AG10803 (cell line): ENCODE measurements at regions not wholly inside any gene's neighbourhood (a gene's known extent, or its start where the extent isn't known, plus 50 kb on each side); places are given as distances from the start of the nearest gene placed in this dataset.

Source experiments
- DNase-seq: peaks from one replicate; pipeline ENCODE4 v3.0.0; 2010; ENCODE audit warnings: low read depth
- H3K4me3 ChIP-seq: 2 replicates; pipeline ENCODE4 v1.5.1; 2011; ENCODE audit warnings: mild to moderate bottlenecking, low read length, control low read depth
- TF ChIP-seq, protein P1 (sequence below): conservative IDR thresholded peaks from 2 replicates; pipeline ENCODE4 v1.5.1; 2011; ENCODE audit warnings: mild to moderate bottlenecking, low read length, control low read depth, inconsistent platforms

DNA sequence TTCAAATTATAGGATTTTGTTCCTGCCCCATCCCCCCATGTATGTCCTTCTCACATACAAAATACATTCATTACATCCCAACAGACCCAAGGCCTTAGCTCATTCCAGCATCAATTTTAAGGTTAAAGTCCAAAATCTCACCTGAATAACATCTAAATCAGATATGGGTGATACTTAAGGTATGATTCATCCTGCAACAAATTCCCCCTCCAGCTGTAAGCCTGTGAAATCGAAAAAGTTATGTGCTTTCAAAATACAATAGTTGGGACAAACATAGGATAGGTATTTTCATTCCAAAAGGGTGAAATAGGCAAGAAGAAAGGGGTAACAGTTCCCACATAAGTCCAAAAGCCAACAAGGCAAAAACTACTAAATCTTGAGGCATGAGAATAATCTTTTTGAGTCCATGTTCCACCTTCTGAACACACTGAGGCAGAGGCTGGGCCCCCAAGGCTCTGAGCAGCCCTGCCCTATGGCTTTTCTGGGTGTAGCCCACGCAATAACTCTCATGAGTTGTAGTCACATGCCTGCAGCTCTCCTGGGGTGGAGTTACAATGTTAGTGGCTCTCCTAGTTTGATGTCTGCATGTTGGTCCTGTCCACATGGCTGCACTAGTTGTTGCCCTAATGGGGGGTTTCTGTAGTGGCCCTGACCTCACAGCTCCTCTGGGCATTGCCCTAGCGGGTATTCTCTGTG lies 243.9 kb upstream of the SMARCA2 start:
- no peak overlapping the region for H3K4me3 ChIP-seq
- DNase-seq = no peak
- TF ChIP-seq, protein P1, sequence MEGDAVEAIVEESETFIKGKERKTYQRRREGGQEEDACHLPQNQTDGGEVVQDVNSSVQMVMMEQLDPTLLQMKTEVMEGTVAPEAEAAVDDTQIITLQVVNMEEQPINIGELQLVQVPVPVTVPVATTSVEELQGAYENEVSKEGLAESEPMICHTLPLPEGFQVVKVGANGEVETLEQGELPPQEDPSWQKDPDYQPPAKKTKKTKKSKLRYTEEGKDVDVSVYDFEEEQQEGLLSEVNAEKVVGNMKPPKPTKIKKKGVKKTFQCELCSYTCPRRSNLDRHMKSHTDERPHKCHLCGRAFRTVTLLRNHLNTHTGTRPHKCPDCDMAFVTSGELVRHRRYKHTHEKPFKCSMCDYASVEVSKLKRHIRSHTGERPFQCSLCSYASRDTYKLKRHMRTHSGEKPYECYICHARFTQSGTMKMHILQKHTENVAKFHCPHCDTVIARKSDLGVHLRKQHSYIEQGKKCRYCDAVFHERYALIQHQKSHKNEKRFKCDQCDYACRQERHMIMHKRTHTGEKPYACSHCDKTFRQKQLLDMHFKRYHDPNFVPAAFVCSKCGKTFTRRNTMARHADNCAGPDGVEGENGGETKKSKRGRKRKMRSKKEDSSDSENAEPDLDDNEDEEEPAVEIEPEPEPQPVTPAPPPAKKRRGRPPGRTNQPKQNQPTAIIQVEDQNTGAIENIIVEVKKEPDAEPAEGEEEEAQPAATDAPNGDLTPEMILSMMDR = no peak

DNA sequence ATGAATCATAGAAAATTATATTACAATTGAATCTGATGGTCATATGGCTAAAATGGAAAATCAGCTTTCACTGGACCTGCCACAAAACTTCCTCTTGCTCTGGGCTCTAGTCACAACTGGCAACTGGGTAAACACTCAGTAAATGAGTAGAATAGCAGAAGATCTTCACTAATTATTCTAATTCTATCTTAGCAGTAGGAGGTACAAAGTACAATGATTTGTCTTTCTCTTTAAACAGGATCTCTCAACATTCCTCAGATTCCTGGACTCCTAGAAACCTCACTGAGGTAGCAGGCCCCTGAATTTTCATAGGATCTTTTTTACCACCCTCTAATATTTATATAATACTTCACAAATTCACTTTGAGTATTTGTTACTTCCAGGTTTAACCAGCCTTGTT lies 239.9 kb upstream of the SMARCA2 start:
- H3K4me3 ChIP-seq = no peak overlapping the region
- no peak for DNase-seq

GRCh38 chr9:1776668-1777067 lies 238.5 kb upstream of the SMARCA2 start:
- DNase-seq = no peak
- H3K4me3 ChIP-seq = no peak overlapping the region
- TF ChIP-seq, protein P1 = no peak

More for the DNA sequence above, 239.9 kb upstream of the SMARCA2 start:
- TF ChIP-seq, protein P1 = no peak

DNA sequence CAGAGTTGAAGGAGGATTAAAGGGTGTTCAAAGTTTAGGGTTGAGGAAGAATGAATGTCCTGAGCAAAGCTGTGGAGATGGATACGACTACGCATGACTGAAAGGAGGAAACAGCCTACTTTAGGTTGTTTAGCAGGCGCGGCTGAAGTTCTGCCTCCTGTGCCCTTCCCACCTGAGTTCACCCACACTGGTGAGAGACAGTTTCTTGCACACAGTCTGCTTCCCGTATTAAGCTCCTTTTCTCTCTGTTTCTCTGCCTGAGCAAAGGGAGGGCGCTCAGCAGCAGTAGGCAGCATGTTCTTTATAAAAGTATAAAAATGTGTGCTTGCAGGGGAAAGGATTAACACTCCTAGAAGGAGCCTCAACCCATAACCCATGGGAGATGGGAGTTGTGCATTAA lies 224.0 kb upstream of the SMARCA2 start:
- DNase-seq = no peak
- no peak overlapping the region for H3K4me3 ChIP-seq
- TF ChIP-seq, protein P1 = no peak

GRCh38 chr9:1794547-1795270 lies 220.4 kb upstream of the SMARCA2 start:
- DNase-seq = no peak
- TF ChIP-seq, protein P1 = no peak
- no peak overlapping the region for H3K4me3 ChIP-seq

DNA sequence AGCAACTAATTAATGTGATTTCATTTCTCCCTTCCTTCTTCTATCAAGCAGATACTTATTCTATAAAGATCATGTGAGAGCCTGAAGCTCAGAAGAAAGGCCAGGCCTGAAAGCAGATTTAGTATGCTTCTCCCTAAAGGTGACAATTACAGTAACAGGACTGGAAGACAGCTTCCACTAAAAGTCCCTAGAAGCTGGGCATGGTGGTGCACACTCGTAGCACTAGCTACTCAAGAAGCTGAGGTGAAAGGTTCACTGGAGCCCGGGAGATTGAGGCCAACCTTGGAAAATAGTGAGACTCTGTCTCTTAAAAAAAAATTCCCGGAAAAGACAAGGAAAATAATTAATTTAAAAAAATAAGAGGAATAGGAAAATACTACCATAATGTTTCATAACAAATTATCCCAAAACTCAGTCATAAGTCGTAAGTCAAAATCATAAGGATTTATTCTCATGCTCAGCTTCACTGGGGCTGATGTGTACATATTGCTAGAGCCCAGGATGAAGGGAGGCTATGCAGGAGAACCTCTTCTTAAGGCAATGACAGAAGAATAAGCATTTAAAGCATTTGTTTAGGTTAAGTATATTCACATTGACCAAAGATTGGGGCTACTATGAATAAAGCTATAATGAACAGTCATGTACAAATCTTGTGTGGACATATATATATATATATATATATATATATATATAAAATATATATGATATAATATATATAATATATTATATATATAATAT lies 210.8 kb upstream of the SMARCA2 start:
- no peak overlapping the region for H3K4me3 ChIP-seq
- TF ChIP-seq, protein P1 = no peak
- DNase-seq = no peak
